HG03354 (cell line): ENCODE measurements at regions not wholly inside any gene's neighbourhood (a gene's known extent, or its start where the extent isn't known, plus 50 kb on each side); places are given as distances from the start of the nearest gene placed in this dataset.
"Not testable (repeated sequence)": the region's sequence is repeated elsewhere in the genome, so short reads cannot be mapped to it uniquely, and the experiment has no call there.

Experiments used
- ATAC-seq: cut with Tn5 transposase; IDR thresholded peaks from one replicate; pipeline ENCODE4 v1.9.1; 2021; ENCODE audit warnings: mild to moderate bottlenecking; ENCODE audit not compliant: unreplicated experiment, poor library complexity, severe bottlenecking

- no peak for ATAC-seq
Observed at GRCh38 chr3:177378168-177378567, 180.9 kb upstream of the TBL1XR1 start.

GRCh38 chr3:177379045-177379444 is 181.8 kb upstream of the TBL1XR1 start:
- no peak for ATAC-seq

- ATAC-seq, result no peak
Observed at GRCh38 chr3:177381070-177381469, 183.8 kb upstream of the TBL1XR1 start.

GRCh38 chr3:177382944-177383343 is 185.7 kb upstream of the TBL1XR1 start:
- ATAC-seq, result no peak

GRCh38 chr3:177385186-177385585 is 187.9 kb upstream of the TBL1XR1 start:
- no peak for ATAC-seq

- no peak for ATAC-seq
Observed at GRCh38 chr3:177385831-177386301, 188.6 kb upstream of the TBL1XR1 start.

- ATAC-seq, result no peak
Observed at GRCh38 chr3:177388209-177388608, 190.9 kb upstream of the TBL1XR1 start.

- ATAC-seq, result not testable (repeated sequence)
Observed at GRCh38 chr3:177394231-177395024, 197.1 kb upstream of the TBL1XR1 start.

GRCh38 chr3:177396733-177397132 is 199.5 kb upstream of the TBL1XR1 start:
- no peak for ATAC-seq

GRCh38 chr3:177401375-177401774 is 204.1 kb upstream of the TBL1XR1 start:
- ATAC-seq, result no peak

- no peak for ATAC-seq
Observed at GRCh38 chr3:177402533-177402932, 205.3 kb upstream of the TBL1XR1 start.

- peak; percentile 57 for ATAC-seq
Observed at GRCh38 chr3:177405191-177405672, 207.9 kb upstream of the TBL1XR1 start.

- peak; percentile 70 for ATAC-seq
Observed at GRCh38 chr3:177410730-177411129, 213.4 kb upstream of the TBL1XR1 start.

- no peak for ATAC-seq
Observed at GRCh38 chr3:177411201-177411600, 213.9 kb upstream of the TBL1XR1 start.

GRCh38 chr3:177412677-177413170 is 215.4 kb upstream of the TBL1XR1 start:
- ATAC-seq, result not testable (repeated sequence)

- ATAC-seq, result no peak
Observed at GRCh38 chr3:177414093-177414492, 216.8 kb upstream of the TBL1XR1 start.

GRCh38 chr3:177418787-177419186 is 221.5 kb upstream of the TBL1XR1 start:
- ATAC-seq, result no peak

GRCh38 chr3:177419904-177420601 is 222.8 kb upstream of the TBL1XR1 start:
- no peak for ATAC-seq

GRCh38 chr3:177420651-177421480 is 223.6 kb upstream of the TBL1XR1 start:
- no peak for ATAC-seq

GRCh38 chr3:177421481-177421785 is 224.2 kb upstream of the TBL1XR1 start:
- no peak for ATAC-seq
